ENCODE measurements at regions not wholly inside any gene's neighbourhood (a gene's known extent, or its start where the extent isn't known, plus 50 kb on each side); places are given as distances from the start of the nearest gene placed in this dataset.
"Not testable (repeated sequence)": the region's sequence is repeated elsewhere in the genome, so short reads cannot be mapped to it uniquely, and the experiment has no call there.

GRCh38 chr21:14288922-14289321 is 73.0 kb downstream of the RBM11 start:
- Histone ChIP-seq H3K4me3 (no peak overlapping the region), H3K36me3 (no peaks in the 10 kb centered on the region), H3K9me3 (no peaks in the 10 kb centered on the region), H3K27ac (no peak overlapping the region), H3K4me1 (no peaks in the 10 kb centered on the region), H3K27me3 (no peaks in the 10 kb centered on the region)
- 78 to 85% methylated on average over 3 of the region's 3 CpGs for WGBS, 2 donors
- intact Hi-C loops (cut with DNase I) = no loop called here
- no peak for DNase-seq
- TF ChIP-seq CTCF (IDR thresholded peaks at IDR 0.05) = no peak
- TF ChIP-seq POLR2A (IDR thresholded peaks at IDR 0.05) = no peak

GRCh38 chr21:14285147-14285761 is 69.3 kb downstream of the RBM11 start:
- Histone ChIP-seq H3K36me3 (no peaks in the 10 kb centered on the region), H3K9me3 (no peaks in the 10 kb centered on the region), H3K4me3 (no peak overlapping the region), H3K27ac (no peak overlapping the region), H3K4me1 (no peaks in the 10 kb centered on the region), H3K27me3 (peaks cover 0 to 8% (median 0%) of the 10 kb centered on the region in 4 donors)
- DNase-seq = no peak
- TF ChIP-seq POLR2A (IDR thresholded peaks at IDR 0.05) (no peak), CTCF (IDR thresholded peaks at IDR 0.05) (no peak)
- intact Hi-C loops (cut with DNase I) = no loop called here
- WGBS, 2 donors = 71 to 72% methylated on average over 2 of the region's 2 CpGs

- WGBS, 2 donors = 36 to 50% methylated on average over 3 of the region's 3 CpGs
- intact Hi-C loops (cut with DNase I) = no loop called here
- Histone ChIP-seq H3K4me3 (no peak overlapping the region), H3K4me1 (no peaks in the 10 kb centered on the region), H3K27me3 (peaks cover 0 to 16% (median 0%) of the 10 kb centered on the region in 4 donors), H3K27ac (no peak overlapping the region), H3K9me3 (no peaks in the 10 kb centered on the region), H3K36me3 (no peaks in the 10 kb centered on the region)
- TF ChIP-seq CTCF (IDR thresholded peaks at IDR 0.05) (no peak), POLR2A (IDR thresholded peaks at IDR 0.05) (no peak)
- DNase-seq = no peak
Measured at GRCh38 chr21:14284481-14284880, 68.5 kb downstream of the RBM11 start.

- H3K27me3 ChIP-seq = peaks cover 0 to 20% (median 0%) of the 10 kb centered on the region in 4 donors
- H3K27ac ChIP-seq; DNase-seq; H3K4me1 ChIP-seq; intact Hi-C loops (cut with DNase I); H3K36me3 ChIP-seq; H3K4me3 ChIP-seq; H3K9me3 ChIP-seq: not testable (repeated sequence)
- 28 to 31% methylated on average over 11 of the region's 11 CpGs for WGBS, 2 donors
Measured at GRCh38 chr21:14281188-14281900, 65.4 kb downstream of the RBM11 start.

All from esophagus squamous epithelium (tissue), 5 donors.